ACHN (cell line): ENCODE measurements at regions not wholly inside any gene's neighbourhood (a gene's known extent, or its start where the extent isn't known, plus 50 kb on each side); places are given as distances from the start of the nearest gene placed in this dataset.

Experiments
- DNase-seq: peaks from one replicate; pipeline ENCODE4 v3.0.0-alpha.2; 2015
- in situ Hi-C: cut with HindIII; loops from 2 replicates; pipeline ENCODE4 v1.10.0; 2017; ENCODE audit warnings: low sequenced_read_pairs, low pct_ligation_motif_present, low pct_unique_long_range_greater_than_20kb

GRCh38 chr12:24586293-24586692 is 362.6 kb downstream of the BCAT1 start:
- no peak for DNase-seq

DNA sequence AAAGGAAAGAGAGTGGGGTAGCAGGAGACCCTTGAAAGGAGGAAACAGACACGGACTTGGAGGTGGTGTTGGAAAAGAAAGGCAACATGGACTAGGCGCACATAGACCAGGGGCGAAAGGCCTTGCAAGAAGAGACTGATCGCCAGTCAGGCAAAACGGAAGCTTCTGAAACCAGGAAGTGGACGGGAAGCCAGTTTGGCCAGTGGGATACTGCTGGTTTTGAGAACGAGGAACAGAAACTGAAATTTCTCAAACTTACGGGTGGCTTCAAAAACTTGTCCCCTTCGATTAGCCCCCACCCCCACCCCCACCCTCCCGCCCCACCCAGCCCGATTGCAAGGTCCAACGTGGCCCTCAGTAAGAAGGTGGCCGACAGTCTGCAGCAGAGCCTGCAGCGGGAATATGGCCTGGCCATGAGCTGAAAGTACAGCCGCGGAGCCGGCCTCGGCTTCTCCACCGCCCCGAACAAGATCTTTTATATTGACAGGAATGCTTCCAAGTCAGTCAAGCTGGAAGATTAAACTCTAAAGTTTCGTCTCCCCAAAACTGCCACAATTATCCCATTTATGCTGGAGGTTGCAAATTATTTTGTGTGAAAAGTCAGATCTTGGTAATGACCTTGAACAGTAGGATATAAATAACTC is 364.7 kb downstream of the BCAT1 start:
- in situ Hi-C loops: no loop called here
- no peak for DNase-seq

More at GRCh38 chr12:24586293-24586692, 362.6 kb downstream of the BCAT1 start:
- in situ Hi-C loops: no loop called here

DNA sequence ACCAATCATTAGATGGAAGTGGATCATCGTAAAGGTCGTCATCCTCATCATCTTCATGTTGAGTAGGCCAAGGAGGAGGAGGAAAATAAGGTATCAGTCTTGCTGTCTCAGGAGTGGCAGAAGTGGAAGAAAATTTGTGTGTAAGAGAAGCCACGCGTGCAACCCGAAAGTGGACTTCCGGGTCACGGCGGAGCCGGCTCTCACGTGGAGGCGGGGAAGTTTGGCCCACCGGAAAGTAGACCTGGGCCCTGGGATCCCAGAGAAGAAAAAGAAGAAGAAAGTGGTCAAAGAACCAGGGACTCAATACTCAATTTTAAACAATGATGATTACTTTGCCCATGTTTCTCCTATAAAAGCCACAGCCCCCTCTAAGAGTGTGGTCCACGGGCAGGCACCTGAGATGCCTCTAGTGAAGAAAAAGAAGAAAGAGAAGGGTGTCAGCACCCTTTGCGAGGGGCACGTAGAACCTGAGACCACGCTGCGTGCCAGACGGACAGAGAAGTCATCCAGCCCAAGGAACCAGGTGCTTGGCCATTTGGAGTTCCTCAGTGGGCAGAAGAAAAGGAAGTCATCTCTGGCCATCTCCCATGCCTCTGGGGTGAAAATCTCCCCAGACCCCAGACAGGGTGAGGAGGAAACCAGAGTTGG is 365.8 kb downstream of the BCAT1 start:
- in situ Hi-C loops: no loop called here
- DNase-seq: no peak

- no peak for DNase-seq
- in situ Hi-C loops: no loop called here
These were observed 374.4 kb downstream of the BCAT1 start for GRCh38 chr12:24574538-24574937.

GRCh38 chr12:24573621-24574020 is 375.3 kb downstream of the BCAT1 start:
- in situ Hi-C loops: no loop called here
- no peak for DNase-seq

GRCh38 chr12:24565300-24565699 is 383.6 kb downstream of the BCAT1 start:
- DNase-seq: no peak
- in situ Hi-C loops: no loop called here

- no peak for DNase-seq
- in situ Hi-C loops: no loop called here
These were observed 386.0 kb downstream of the BCAT1 start for GRCh38 chr12:24562771-24563431.

GRCh38 chr12:24561882-24562770 is 386.8 kb downstream of the BCAT1 start:
- DNase-seq: peak; percentile 23
- in situ Hi-C loops: no loop called here

DNA sequence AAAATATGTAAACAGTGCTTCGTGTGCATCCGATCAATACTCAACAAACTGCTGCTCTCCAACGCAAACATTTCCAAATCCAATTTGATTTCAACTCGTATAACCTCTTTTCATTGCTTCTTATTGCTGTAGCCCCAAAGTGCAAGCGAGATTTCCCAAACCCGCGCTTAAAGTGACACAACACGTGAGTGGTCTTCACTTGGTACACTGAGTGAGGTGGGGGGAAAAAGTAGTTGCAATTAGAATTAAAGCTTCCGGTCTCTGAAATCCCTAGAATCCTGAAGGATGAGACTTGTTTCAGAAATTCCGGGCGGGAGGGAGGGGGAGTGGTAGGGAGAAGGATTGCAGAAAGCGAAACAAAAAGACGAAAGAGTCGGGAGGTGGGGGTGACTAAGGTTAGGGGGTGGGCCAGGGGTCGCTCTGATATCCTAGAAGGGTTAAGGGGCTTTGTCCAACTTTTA is 387.5 kb downstream of the BCAT1 start:
- DNase-seq: peak; percentile 18
- in situ Hi-C loops: no loop called here

GRCh38 chr12:24560831-24561271 is 388.1 kb downstream of the BCAT1 start:
- in situ Hi-C loops: no loop called here
- no peak for DNase-seq

DNA sequence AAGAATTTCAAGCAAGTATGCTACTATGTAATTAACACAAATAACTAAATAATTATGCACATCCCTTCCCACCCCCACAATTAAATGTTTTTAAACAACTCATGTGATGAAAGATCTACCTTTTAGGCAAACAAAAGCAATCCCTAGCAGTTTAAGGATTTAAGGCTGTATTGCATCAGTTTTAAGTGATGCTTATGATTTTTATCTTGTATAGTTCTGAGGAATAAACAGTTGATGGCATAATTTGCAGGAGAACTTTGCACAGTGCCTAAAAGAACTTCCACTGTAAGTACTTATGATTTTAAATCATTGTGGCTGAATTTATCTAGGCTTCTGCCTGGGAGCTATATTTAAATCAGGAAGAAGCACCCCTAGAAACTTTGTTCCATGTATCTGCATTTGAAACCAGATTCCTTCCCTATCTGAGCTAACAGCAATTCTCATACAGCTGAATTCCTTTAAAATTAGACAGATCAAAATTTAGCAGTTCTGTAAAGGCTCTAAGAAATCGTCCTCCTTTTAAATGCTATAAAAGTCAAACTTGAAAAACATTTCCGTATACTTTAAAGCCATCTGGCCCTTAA is 388.6 kb downstream of the BCAT1 start:
- in situ Hi-C loops: no loop called here
- DNase-seq: no peak

DNA sequence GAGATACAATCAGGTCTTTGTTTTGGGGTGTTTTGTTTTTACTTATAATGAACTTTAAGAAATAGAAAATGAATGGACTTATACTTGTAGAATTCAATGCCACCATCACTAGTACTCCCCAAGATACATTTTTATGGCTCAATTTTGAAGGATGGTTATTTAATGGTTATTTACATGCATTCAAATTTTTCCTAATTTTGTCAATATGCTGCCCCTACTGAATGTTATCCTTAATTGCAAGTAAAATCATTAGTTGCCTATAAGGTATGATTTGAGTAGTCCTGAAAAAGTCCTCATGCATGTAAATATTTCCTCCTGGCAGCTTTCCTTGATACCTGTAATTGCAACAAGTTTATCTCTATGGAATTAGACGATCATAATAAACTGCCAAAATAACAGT is 391.2 kb downstream of the BCAT1 start:
- no peak for DNase-seq
- in situ Hi-C loops: no loop called here

DNA sequence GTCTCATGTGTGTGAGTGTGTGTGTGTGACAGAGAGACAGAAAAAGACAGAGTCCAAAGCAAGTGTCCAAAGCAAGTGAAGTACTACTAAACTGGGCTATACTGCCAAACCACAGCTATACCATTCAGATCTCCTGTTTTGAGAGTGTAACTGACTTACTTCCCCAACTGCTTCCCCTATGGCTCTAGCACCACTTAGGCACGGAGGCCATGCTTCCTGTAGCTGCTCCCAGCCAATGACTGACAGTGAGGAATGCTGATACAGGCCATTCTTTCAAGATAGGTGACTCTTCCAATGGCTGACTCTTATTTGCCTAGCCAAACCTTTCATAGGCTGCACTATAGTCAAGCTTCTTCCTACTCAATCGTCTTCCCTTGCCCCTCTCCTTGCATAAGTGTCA is 393.2 kb downstream of the BCAT1 start:
- in situ Hi-C loops: no loop called here
- DNase-seq: no peak

DNA sequence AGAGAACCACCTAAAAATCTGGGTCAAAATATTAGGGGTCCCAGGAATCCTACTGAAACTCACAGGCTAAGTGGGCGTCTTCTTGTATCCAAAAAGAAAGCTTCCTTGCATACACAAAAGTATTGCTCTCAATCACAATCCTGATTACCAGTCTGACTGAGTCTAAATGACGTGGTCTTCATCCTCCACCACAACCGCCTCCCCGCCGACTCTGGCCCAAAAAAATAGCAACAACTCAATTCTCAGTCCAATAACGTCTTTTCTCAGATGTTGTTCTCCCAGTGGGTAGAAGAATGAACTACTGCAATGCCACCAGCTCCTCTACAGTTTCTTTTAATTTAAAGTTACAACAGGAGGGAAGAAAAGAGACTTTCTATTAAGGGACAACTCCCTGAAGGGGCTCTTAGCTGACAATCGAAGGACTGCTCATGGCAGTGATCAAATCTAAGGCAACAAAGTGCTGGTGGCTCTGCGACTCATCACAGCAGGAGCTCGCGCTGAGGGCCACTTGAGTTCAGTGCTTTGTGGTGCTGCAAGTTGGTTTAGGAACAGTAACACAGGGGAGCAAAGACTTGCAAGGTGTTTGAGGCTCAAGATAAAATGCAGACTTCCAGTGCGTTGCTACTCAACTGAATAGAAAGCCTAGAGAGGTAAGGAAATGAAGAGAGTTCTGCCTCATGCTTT is 394.1 kb downstream of the BCAT1 start:
- DNase-seq: no peak
- in situ Hi-C loops: no loop called here

GRCh38 chr12:24553259-24553658 is 395.6 kb downstream of the BCAT1 start:
- in situ Hi-C loops: no loop called here
- no peak for DNase-seq

GRCh38 chr12:24551163-24551786 is 397.6 kb downstream of the BCAT1 start:
- in situ Hi-C loops: no loop called here
- no peak for DNase-seq

DNA sequence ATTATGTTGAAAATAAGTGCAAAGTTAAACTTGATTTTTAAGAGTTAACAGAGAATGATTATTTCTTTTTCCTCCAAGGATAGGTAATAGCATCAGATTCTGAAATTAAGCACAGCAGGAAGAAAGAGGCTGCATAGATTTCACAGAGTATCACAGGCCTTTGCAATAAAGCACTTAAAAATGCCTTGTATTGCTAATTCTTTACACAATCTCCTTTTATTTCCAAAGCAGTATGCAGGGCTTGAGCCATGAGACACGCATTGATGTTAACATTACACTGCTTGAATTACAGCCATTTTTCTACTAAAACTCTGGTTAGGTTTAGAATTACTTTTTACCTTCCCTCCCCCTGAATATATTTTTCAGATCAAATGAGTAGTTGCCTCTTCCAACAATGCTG is 398.3 kb downstream of the BCAT1 start:
- no peak for DNase-seq
- in situ Hi-C loops: no loop called here

GRCh38 chr12:24546661-24547060 is 402.2 kb downstream of the BCAT1 start:
- no peak for DNase-seq
- in situ Hi-C loops: no loop called here
